ENCODE measurements at regions not wholly inside any gene's neighbourhood (a gene's known extent, or its start where the extent isn't known, plus 50 kb on each side); places are given as distances from the start of the nearest gene placed in this dataset.

DNA sequence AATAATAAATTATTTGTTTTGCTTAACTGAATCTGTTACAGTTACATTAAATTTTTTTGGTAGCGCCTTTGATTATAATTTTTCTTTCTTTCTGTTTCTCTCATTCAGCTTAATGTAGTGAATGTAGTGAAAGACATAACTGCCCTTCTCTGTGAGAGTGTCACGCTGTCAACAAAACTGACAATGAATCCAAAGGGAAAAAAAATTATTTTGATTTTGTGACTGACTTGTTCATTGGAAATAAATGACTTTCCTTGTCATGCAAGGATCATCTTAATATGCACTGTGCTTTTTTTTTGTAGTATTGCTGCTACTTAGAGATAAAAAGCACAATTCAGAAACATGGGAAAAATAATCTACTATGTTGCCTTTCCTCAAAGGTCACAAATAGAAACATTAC is 1196.4 kb downstream of the PCDH17 start:
- DNase-seq: no peak

DNA sequence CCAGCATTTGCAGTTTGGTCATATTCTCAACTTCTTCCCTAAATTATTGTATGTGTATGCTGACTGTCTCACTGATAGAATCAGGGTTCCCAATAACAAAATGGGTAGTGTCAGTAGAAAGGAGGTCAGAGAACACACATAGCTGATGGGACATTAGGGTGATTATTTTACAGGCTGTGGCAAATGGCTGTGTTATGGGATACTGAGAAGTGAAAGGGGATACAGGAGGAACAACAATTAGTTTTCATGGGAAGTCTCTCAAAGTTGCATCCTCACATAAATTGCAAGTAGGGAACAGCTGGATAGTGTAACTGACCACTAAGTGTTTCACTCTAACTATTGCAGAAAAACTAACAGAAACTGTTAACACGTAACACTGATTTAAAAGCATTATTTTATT is 1199.3 kb downstream of the PCDH17 start:
- no peak for DNase-seq

DNA sequence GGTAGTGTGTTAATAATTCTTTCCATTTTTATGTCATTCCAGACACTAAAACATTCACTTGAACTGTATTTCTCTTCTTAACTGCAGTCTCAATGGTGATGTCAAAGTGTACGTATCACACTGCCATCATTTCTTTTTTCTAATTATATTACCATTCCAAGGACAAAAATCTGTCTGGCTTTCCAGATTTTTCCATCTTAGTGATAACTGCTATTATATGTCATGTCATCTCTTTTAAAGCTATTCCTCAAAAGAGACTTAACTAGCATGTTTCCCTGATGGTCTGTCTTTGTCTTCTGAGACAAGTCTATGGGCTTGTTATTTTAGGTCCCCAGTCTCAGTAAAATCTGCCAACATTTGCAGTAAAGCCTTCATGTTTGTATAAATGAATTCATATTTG is 1207.1 kb downstream of the PCDH17 start:
- no peak for DNase-seq

DNA sequence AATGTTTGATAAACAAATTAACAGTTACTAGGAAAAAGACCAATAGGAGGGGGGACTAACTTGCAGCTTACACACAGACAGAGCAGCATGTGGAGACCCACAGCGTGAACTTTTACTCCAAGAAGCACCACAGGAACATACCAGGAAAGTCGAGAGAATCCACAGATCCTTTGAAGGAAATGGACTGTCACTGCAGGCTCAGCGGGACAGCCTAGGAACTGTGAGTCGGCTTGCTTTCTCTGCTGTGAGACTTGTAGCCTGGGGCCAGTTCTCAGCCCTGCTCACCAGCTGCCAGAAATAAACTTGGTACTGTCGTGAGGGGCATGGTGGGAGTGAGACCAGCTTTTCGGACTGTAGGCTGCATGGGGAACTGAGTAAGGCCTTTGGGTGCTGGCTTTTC is 1211.5 kb downstream of the PCDH17 start:
- no peak for DNase-seq

DNA sequence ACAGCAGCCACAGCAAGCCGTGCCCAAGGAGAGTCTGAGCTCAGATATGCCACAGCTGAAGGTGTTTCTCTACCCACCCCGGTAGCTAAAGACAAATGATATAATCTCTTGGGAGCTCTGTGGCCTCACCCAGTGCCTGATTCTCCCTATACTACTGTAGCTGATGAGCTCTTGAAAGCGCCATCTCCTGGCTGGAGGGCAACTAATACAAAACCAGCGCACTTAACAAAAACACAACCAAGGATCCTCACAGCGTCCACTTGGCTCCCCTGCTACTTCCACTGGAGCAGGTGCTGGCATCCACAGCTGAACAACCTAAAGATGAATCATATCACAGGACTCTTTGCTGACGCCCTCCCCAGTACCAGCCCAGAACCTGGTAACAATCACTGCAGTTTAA is 1212.0 kb downstream of the PCDH17 start:
- DNase-seq: no peak

DNA sequence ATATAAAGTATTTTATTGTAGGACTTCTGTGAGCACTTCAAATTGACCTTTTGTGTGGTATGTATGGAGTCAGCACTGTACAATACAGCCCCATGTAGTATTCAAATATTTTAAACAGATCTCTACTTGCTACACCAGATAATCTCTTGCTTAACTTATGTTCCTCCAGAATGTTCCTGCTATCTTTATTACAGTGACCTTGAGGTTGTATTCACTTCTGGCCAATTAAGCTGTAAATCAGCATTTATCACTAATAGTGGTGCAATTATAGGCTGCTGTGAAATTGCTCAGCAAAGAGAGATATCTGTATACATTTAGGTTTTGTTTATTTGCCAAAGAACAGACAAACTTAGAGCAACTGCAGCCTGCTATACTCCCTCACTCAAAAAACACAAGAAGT is 1218.6 kb downstream of the PCDH17 start:
- no peak for DNase-seq

DNA sequence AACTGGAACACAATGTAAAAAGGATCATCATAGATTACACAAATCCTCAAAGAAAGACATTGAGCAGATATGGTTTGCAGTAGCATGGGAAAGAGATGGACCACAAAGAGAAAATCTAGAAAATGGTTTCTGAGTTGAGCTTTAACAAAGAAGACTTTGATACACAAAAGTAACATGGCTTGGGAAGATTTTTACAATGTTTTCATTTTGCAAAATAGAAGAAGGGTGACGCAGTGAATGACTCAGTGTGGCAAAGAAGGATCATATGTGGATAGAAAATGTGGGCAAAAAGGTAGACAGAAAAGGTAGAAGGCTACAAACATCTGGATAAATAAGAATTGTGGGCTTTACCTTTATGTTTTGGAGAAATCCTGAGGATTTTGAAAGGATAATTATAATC is 1220.5 kb downstream of the PCDH17 start:
- no peak for DNase-seq

DNA sequence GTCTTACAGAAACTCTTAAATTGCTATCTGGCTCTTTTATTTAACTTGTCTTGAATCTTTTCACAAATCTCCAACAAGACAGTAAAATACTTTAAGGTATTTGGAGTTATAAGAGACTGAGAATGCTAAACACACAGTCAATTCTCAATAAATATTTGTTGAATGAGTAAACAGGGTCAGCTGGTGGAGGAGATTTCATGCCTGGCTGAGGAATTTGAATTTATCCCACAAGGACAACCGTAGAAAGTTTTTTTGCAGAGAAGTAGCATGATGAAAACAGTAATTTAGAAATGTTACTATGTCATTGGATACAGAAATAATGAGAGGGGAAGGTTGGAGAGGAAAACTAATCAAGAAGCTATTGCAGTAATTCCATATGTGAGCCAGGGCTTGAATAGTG is 1223.7 kb downstream of the PCDH17 start:
- no peak for DNase-seq

DNA sequence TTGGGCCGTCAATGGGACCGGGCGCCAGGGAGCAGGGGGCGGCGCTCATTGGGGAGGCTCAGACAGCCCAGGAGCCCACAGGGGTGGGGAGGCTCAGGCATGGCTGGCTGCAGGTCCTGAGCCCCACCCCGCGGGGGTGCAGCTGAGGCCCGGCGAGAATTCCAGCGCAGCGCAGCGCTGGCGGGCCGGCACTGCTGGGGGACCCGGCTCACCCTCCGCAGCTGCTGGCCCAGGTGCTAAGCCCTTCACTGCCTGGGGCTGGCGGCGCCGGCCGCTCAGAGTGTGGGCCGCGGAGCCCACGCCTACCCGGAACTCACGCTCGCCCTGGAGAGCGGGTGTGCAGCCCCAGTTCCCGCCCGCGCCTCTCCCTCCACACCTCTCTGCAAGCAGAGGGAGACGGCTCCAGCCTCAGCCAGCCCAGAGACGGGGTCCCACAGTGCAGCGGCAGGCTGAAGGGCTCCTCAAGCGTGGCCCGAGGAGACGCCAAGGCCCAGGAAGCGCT is 1227.4 kb downstream of the PCDH17 start:
- no peak for DNase-seq

DNA sequence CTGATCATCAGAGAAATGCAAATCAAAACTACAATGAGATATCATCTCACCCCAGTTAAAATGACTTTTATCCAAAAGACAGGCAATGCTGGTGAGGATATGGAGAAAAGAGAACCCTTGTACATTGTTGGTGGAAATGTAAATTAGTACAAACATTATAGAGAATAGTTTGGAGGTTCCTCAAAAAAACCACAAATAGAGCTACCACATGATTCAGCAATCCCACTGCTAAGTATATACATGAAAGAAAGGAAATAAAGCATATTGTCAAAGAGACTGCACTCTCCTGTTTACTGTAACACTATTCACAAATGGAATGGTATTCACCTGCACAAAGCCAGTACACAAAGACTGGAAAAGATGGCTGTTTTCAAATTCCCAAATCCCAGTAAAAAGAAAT is 1233.7 kb downstream of the PCDH17 start:
- DNase-seq: no peak

DNA sequence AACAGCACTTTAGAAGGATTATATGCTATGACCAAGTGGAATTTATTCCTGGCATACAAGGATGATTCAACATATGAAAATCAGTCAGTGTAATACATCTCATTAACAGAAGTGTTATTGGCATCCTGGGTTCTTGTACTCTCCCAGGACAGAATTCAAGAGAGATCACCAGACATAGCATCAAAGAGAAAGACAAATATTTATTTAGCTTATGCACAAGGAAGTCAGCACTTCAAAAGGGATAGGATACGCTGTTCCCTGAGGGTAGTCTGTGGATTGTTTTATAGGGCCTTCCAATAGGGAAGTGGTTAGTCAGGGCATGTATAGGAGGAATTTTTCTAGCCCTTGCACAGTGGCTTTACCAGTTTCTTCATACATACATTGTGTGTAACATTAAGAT is 1238.0 kb downstream of the PCDH17 start:
- DNase-seq: no peak

DNA sequence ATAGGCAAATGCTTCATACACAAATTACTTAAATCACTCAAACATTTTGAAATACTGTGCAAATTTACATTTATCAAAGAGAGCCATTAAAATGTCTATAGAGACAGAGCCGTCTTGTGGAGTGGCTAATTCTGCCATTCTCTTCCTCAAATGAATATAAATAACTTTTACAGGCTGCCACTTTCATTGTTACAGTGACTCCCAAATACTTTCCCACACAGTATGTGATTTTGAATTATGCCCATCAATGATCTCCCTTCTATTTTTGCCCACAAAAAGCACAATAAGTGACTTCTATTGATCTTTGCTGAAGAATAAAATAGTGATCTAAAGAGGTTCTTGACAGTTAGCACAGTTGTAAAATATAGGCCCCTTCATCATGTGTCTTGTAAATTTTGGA is 1244.9 kb downstream of the PCDH17 start:
- no peak for DNase-seq

DNA sequence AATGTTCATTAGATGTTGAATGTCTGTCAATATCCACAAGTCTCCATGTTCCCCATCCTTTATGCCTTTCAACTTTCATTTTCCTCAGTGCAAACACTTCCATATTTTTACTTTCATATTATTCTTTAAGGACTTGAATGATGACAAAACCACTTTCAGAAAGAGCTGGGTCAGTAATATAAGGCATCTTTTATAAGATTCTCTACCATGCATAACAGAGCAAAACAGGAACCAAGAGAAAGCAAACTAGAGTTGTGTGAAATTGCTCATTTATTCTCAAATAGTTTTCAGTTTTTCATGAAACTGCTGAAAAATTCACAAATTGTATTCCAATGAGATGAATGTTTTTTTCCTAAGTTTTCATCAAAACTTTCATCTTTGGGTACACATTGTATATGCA is 1247.6 kb downstream of the PCDH17 start:
- no peak for DNase-seq

DNA sequence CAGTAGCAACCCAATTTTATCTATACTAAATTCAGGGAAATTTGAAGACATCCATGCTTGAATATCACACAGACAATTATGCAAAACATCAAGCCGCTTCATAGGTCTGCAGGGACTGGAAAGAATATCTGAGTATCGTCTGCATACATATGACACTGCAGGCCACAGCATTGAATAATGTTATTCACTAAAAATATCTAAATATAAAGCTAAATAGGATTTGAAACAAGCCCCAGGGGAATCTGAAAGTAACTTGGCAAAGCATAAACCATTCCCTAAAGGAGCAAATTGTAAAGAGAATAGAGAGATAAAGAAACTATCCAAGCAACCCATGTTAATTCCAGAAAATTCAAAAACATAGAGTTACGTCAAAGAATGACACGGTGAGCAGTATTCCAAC is 1251.0 kb downstream of the PCDH17 start:
- no peak for DNase-seq

DNA sequence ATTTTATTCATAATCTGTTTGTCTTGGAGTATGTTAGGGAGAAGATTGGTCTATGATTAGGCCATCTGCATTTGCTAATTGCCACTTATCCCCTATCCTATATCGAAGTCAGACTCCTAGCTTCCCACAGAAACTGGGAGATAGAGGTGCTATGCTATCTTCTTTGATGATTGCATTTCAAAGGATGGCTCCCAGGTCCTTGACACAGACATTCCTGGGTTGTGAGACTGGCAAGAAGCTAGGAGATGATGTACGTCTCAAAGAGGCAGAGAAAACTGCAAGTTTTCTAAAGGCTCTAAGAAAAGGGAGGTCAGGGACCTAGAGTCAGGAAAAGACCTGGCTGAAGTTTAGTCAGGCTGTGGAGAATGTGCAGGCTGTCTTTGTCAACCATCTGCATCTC is 1251.9 kb downstream of the PCDH17 start:
- DNase-seq: no peak

DNA sequence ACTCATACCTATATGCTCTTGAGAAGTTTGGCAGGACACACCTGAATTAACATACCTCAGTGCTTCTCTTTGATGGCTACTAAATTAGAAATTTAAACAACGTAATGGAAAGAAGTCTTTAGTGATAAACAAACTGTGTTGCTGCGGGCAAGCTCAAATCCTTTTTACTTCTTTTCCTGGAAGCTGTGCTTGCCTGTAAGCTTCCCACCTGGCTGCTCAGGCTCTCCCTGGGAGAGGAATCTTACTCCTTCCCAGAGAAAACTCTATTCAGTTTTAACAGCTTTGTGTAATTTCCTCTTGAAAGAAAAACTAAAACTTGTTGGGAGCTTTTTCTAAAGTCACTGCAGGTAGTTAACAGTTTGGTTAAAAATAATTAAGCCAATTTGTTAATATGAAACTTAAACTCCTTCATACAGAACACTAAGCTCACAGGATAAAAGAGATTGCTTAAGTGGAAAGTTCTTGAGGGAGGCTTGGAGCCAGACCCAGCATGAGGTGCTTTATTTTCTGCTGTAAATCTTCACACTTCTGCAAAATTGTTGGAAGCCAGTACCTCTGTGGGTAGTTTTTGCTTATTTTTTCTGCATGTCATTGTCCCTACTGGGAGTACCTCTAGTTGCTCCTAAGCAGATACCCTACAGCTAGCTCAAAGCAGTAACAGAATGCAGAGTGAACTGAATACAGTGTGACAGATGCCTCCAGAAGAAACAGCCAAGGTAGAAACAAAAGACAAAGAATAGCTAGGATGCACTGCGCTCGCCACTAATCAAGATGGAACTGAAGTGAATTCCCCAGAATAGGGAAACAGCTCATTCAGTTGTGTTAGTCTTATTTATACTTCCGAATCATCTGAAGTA is 1253.0 kb downstream of the PCDH17 start:
- DNase-seq: no peak

DNA sequence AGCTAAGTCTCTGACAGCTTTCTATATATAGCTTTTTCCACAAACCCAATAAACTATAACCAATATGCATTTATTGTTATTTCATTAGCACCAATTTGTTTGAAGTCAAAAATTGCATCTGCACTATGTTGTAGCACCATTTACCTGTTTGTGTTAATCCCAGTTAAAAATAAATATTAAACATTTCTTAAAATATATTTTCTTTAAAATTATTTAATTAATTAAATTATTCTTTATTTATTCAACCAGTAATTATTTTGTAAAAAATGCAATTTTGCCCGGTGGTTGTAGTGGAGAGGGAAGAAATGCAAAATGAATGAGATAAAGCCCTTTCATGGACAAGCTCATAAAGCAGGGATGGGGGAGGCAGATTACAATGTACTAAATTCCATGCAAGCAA is 1257.9 kb downstream of the PCDH17 start:
- no peak for DNase-seq

DNA sequence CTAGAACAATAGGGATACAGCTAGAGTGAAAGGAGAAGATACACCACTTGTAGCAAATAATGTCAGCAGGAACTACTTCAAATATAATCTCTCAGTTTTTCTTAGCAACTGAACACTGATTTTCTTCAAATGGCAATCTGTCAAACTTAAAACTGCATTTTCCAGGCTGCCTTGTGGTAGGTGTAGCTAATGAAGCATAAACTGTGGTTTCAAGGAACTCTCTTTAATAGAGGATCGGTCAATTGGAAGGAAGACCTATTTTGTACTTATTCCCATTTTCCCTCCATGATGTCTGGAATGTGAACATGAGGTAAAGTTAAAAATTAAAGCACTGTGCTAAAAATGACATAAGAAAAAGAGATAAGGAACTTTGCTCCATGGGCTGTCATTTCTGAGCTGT is 1261.9 kb downstream of the PCDH17 start:
- DNase-seq: no peak

DNA sequence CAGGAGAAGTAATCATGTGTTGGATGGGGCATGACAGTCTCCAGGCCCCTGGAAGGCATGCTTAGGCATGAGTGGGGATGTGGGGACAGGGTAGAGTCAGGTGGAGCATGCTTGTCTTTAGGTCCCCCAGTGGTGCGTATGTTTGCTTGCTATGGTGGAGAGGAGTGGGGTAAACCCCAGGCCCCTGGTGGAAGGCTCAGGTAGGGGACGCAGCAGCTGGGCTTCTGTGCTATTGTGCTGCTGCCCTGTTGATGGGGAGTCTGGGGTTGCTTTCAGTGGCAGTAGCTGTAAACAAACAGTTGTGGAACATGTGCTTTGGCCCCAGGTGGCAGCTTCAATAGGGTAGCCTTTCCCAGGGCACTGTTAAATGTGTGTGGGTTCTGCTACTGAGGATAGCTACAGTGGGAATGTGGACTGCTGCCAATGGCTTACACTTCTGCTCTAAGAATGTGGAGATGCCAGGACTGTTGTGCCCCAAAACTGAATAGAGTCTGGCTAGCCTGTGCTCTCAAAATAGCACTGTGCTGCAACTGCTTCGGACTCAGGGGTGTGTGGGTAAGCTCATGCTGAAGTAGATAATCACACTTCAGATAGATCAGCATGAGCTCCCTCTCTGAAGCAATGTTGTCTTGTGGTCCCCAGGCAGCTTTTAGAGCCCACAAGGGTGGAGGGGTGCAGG is 1257.3 kb downstream of the DIAPH3 start:
- no peak for DNase-seq

DNA sequence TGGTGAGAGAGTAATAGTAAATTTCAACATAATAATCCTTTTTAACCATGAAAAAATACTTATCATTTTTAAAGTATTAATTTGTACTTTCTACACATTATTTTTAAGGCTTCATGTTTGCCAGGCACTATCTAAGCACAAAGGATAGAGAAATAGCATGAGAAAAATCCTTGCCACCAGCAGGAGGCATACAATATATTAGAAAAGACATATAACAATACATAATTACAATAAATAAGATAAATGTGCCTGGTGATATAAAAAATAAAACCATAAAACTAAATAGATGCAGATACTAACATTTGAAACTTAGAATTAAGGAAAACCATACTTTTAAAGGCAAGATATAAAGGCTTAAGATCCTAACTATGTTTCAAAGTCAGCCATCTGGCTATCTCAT is 1256.4 kb downstream of the DIAPH3 start:
- DNase-seq: no peak

DNA sequence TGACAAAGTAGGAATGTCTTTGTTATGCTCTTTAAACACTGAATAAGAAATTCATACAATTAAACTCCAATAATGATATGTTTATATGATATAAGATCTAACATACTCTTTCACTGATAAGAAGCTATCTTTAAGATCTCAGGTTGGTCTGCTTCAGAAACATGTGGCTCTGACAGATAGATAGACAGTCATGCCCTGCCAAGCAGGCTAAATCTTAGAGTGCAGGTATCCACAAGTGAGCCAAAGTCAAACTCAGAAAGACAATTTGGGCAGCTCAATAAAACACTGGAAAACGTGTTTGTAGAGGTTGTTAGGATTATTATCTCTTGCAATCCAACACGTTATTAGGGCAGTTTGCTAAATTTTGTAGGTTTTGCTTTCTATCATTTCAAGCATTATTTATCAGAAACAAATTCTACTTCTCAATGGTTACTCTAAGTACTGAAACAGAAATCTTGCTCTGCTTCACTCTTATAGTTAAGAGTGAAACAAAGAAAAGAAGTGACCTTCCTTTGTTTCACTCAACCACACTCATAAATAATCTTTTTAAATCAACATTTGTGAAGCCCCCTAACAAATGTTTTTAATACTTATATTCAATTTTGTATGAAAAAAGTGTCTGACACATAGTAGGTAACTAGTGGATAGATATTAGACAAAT is 1255.6 kb downstream of the DIAPH3 start:
- DNase-seq: no peak

DNA sequence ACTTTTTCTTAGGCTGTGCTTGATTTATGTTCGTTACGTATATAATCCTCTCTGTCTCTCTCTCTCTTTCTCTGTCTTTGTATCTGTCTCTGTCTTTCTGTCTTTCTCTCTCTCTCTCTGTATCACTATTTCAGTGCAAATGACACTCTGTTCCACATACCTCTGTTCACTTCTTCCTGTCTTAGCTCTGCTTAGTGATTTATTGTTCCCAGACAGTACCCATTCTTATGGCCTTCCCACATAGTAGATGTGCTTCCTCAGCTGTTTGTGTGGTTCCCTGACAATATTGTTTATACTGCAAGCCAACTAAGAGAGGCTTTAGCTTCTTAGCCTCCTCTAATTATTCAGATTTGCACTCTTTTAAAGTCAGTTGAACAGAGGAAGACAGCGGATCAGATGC is 1244.2 kb downstream of the DIAPH3 start:
- no peak for DNase-seq

DNA sequence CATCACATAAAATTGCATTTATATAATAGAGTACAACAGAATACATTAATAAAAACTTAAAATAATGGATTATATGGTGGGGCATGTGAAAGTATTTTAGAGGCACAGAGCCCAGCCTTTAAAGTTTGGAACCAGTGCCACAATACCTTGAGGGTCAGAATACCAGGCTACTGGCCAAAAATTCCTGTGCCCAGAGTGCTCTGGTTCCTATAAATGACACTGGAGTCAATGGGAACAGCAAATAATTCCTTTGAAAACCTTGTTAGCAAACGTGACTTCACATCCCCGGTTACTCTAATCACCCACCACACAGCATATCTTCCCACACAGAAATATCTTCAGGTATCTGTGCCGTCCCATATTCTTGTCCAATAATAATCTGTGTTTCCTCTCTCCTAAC is 1242.6 kb downstream of the DIAPH3 start:
- DNase-seq: no peak

DNA sequence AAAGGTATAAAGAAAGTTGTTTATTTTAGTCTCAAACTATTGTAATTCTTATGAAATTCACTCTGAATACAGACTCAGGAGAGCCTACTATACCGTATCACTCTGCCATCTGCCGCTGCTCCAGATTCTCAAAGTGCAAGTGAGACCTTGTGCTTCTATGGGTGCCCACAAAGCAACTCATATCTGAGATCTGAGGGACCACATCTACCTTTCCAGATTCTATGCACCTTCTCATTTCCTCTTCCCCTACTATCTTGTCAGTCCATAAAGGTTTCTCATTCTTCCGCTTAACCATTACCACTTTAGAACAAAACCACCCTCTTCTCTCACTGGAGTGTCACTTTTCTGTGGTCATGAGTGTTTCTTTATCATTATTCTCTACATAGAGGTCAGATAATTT is 1236.9 kb downstream of the DIAPH3 start:
- no peak for DNase-seq
